HG03354 (cell line): ENCODE measurements at regions not wholly inside any gene's neighbourhood (a gene's known extent, or its start where the extent isn't known, plus 50 kb on each side); places are given as distances from the start of the nearest gene placed in this dataset.

ENCODE experiments used
- ATAC-seq: cut with Tn5 transposase; IDR thresholded peaks from one replicate; pipeline ENCODE4 v1.9.1; 2021; ENCODE audit warnings: mild to moderate bottlenecking; ENCODE audit not compliant: unreplicated experiment, poor library complexity, severe bottlenecking

- no peak for ATAC-seq
These were observed 168.7 kb upstream of the ITGB1 start for GRCh38 chr10:33126742-33127141.

GRCh38 chr10:33125522-33126517 lies 167.8 kb upstream of the ITGB1 start:
- ATAC-seq, result no peak

GRCh38 chr10:33125111-33125510 lies 167.1 kb upstream of the ITGB1 start:
- ATAC-seq, result no peak

- ATAC-seq, result no peak
These were observed 165.7 kb upstream of the ITGB1 start for GRCh38 chr10:33123680-33124079.

GRCh38 chr10:33122014-33122809 lies 164.2 kb upstream of the ITGB1 start:
- no peak for ATAC-seq

- no peak for ATAC-seq
These were observed 162.7 kb upstream of the ITGB1 start for GRCh38 chr10:33120700-33121099.

GRCh38 chr10:33120275-33120674 lies 162.2 kb upstream of the ITGB1 start:
- no peak for ATAC-seq

- ATAC-seq, result no peak
These were observed 159.8 kb upstream of the ITGB1 start for GRCh38 chr10:33117816-33118215.

- no peak for ATAC-seq
These were observed 159.2 kb upstream of the ITGB1 start for GRCh38 chr10:33117230-33117629.

GRCh38 chr10:33115738-33116719 lies 158.0 kb upstream of the ITGB1 start:
- ATAC-seq, result no peak

- no peak for ATAC-seq
These were observed 156.5 kb upstream of the ITGB1 start for GRCh38 chr10:33114451-33114952.

- ATAC-seq, result no peak
These were observed 155.4 kb upstream of the ITGB1 start for GRCh38 chr10:33113466-33113865.

GRCh38 chr10:33112831-33113455 lies 154.9 kb upstream of the ITGB1 start:
- ATAC-seq, result no peak

- ATAC-seq, result no peak
These were observed 153.5 kb upstream of the ITGB1 start for GRCh38 chr10:33111488-33112051.

- ATAC-seq, result no peak
These were observed 151.9 kb upstream of the ITGB1 start for GRCh38 chr10:33109788-33110469.

GRCh38 chr10:33109384-33109783 lies 151.4 kb upstream of the ITGB1 start:
- ATAC-seq, result no peak

- no peak for ATAC-seq
These were observed 149.9 kb upstream of the ITGB1 start for GRCh38 chr10:33107953-33108352.

GRCh38 chr10:33106767-33107166 lies 148.7 kb upstream of the ITGB1 start:
- no peak for ATAC-seq
